Ovary (tissue), 7 donors: ENCODE measurements at regions not wholly inside any gene's neighbourhood (a gene's known extent, or its start where the extent isn't known, plus 50 kb on each side); places are given as distances from the start of the nearest gene placed in this dataset.

ENCODE experiments used
- DNase-seq, 5 donors: peaks; one replicate each; pipeline ENCODE4 v3.0.0-alpha.2; 2019 to 2020
- H3K27ac ChIP-seq, 2 donors: fragments of 200-600 bp; one replicate each; pipeline versions ENCODE4 v1.5.1 to v1.8.0; 2019 to 2022
- H3K27me3 ChIP-seq: fragments of 200-600 bp; one replicate; pipeline ENCODE4 v1.8.0; 2022
- H3K36me3 ChIP-seq: fragments of 200-600 bp; sonication (generic); one replicate; pipeline ENCODE4 v1.5.1; 2019
- H3K4me1 ChIP-seq: one replicate; pipeline ENCODE4 v1.8.1; 2013; ENCODE audit warnings: mild to moderate bottlenecking, moderate library complexity; ENCODE audit not compliant: insufficient read depth
- H3K4me3 ChIP-seq: fragments of 200-600 bp; sonication (generic); one replicate; pipeline ENCODE4 v1.5.1; 2017
- H3K9me3 ChIP-seq, 2 donors: fragments of 200-600 bp in 1 of 2; sonication (generic) in 1 of 2; one replicate each; pipeline versions ENCODE4 v1.5.1 to v1.8.1; 2013 to 2019; ENCODE audit warnings: mild to moderate bottlenecking in 1 of 2, moderate library complexity in 1 of 2
- EP300 ChIP-seq: sonication (generic); formaldehyde crosslinking; IDR thresholded peaks from one replicate; pipeline ENCODE4 v1.6.1; 2017; ENCODE audit warnings: antibody characterized with exemption
- POLR2A ChIP-seq: fragments of 450-650 bp; IDR thresholded peaks from one replicate; pipeline ENCODE4 v1.6.1; 2017; ENCODE audit warnings: antibody characterized with exemption, mild to moderate bottlenecking, moderate library complexity
- WGBS, 3 donors: extraction: QIAGEN DNeasy Blood & Tissue Kit in 1 of 3; methylation state at CpG; one replicate each; pipeline versions ENCODE4 v1.1.5 to v1.1.7; 2013 to 2017; 5-methylcytosine and 5-hydroxymethylcytosine counted together
- intact Hi-C, 4 donors: fragments of 100-400 bp; cut with DNase I; formaldehyde crosslinking; loops; one replicate each; pipeline versions ENCODE4 v1.11.0 to v1.15.1; 2022 to 2023
- TF ChIP-seq, protein P1 (sequence below), 3 donors: fragments of 450-650 bp in 2 of 3; fragments of 200-600 bp in 1 of 3; IDR thresholded peaks; one replicate each; pipeline versions ENCODE4 v1.5.1 to v1.8.0; 2016 to 2022; ENCODE audit warnings: antibody characterized with exemption in 3 of 3, mild to moderate bottlenecking in 1 of 3
- donor health status: DM: no; HTN: no; CAD: no; lungs with moderate emphysema.
- donor health status: DM: no; HTN: no; CAD: no.
- donor health status: Bipolar disorder and iron deficiency.
- donor health status: DM: no; HTN: no; CAD: no.
- donor health status: DM: yes; HTN: yes; CAD: no.

DNA sequence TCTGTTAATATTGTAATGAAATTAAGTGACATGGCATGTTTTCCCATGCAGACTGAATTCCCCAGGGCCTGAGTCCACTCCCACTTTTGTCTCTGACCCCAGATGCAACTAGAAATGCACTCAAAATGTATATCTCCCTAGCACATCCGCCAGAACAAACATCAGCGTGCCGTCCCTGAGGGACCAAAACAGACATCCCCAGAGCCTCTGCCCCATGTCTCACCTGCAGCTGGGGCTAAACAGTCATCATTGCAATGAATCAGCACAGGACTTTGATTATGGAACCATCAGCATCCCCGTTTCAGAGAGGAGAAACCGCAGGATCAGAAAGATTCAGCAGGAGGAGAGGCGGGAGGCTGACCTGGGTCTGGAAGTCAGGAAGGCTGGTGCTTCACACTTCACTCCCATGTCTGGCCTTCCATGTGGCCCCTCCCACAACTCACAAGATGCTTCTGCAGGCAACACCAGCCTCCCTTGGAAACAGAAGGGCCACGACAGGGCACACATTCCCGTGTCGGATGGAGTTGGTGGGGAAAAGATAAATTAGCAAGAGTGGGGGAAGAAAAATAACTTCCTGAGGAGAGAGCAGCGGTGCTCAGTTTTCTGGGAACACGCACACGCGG lies 130.6 kb upstream of the VSTM2B start:
- no peaks in the 10 kb centered on the region for H3K36me3 ChIP-seq
- no peaks in the 10 kb centered on the region for H3K4me1 ChIP-seq
- no peak overlapping the region for H3K27ac ChIP-seq
- no peaks in the 10 kb centered on the region for H3K9me3 ChIP-seq
- intact Hi-C loops = no loop called here
- H3K4me3 ChIP-seq = no peak overlapping the region
- DNase-seq = no peak
- WGBS, 3 donors = 31 to 51% (median 33%) methylated on average over 13 of the region's 13 CpGs
- TF ChIP-seq EP300 = no peak
- TF ChIP-seq, protein P1, sequence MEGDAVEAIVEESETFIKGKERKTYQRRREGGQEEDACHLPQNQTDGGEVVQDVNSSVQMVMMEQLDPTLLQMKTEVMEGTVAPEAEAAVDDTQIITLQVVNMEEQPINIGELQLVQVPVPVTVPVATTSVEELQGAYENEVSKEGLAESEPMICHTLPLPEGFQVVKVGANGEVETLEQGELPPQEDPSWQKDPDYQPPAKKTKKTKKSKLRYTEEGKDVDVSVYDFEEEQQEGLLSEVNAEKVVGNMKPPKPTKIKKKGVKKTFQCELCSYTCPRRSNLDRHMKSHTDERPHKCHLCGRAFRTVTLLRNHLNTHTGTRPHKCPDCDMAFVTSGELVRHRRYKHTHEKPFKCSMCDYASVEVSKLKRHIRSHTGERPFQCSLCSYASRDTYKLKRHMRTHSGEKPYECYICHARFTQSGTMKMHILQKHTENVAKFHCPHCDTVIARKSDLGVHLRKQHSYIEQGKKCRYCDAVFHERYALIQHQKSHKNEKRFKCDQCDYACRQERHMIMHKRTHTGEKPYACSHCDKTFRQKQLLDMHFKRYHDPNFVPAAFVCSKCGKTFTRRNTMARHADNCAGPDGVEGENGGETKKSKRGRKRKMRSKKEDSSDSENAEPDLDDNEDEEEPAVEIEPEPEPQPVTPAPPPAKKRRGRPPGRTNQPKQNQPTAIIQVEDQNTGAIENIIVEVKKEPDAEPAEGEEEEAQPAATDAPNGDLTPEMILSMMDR (IDR thresholded peaks at IDR 0.05) = no peak
- no peak for TF ChIP-seq POLR2A
- no peaks in the 10 kb centered on the region for H3K27me3 ChIP-seq

DNA sequence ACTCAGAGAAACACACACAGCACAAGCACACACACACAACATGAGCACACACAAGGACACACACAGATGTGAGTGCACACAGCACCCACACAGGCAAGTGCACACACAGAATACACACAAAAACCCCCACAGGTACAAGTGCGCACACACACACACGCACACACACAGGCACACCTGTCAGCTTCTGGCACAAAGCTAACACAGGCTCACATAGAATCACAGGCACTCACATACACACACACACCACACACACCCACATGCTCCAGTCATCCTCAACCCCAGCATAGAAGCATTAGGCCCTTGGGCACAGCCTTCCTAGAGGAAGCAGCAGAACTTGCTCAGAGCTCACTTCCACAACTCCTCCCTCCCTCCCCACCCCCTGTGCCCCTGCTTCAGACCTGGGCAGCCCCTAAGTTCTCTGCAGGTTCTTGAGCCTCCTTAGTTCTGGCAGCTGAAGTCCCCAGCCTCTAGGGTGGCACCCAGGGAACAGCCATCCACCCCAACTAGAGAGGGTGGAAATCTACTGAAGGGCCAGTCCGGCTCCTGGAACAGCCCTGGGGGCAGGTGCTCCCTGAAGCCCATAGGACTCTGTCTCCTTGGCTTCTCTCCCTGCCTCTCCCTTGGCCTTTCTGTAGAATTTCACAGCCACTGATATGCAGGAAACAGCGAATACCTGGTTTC lies 129.9 kb upstream of the VSTM2B start:
- intact Hi-C loops = no loop called here
- DNase-seq = no peak
- Histone ChIP-seq H3K36me3 (no peaks in the 10 kb centered on the region), H3K4me3 (no peak overlapping the region), H3K4me1 (no peaks in the 10 kb centered on the region), H3K27me3 (no peaks in the 10 kb centered on the region), H3K9me3 (no peaks in the 10 kb centered on the region), H3K27ac (no peak overlapping the region)
- WGBS, 3 donors = 92 to 100% (median 95%) methylated on average over 4 of the region's 4 CpGs
- TF ChIP-seq POLR2A (no peak), EP300 (no peak)
- TF ChIP-seq, protein P1 (IDR thresholded peaks at IDR 0.05) = no peak

DNA sequence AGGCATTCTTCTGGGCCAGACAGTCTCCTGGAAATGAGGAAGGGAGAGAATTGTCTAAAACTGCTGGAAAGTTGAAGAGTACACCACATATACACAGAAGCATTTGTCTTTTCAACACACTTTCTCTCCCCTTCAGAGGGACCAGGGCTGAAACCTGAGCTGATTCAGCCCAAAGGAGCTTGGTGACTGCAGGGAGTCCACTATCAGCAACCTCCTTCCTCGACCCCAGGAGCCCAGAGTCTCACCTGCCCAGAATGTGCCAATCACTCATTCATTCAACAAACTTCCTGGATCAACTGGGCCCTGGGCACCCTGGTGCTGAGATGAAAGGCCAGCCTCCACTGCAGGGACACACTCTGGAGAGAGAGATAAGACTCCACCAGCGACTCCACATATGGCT lies 128.9 kb upstream of the VSTM2B start:
- TF ChIP-seq, protein P1 (IDR thresholded peaks at IDR 0.05) = no peak
- TF ChIP-seq POLR2A (no peak), EP300 (no peak)
- Histone ChIP-seq H3K27me3 (no peaks in the 10 kb centered on the region), H3K9me3 (no peaks in the 10 kb centered on the region), H3K4me3 (no peak overlapping the region), H3K4me1 (no peaks in the 10 kb centered on the region), H3K27ac (no peak overlapping the region), H3K36me3 (no peaks in the 10 kb centered on the region)
- intact Hi-C loops = no loop called here
- 26 to 30% (median 29%) methylated on average over 2 of the region's 2 CpGs for WGBS, 3 donors
- no peak for DNase-seq

DNA sequence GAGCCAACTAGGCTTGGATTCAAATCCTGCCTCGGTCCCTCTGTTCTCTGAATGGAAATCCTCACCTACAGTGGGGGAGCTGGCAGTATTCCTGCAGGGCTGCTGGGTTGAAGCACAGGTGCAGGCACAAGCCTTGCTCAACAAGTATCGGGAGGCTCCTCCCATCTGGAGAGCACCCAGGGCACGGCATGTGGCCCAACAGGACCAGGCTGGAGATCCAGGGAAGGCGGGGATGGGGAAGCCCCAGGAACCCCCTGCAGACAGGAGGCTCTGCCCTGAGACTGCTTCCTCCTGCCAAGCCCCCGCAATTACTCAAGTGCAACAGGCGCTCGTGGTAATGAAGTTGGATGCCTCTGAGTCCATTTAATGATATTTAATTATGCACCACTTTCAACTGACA lies 128.0 kb upstream of the VSTM2B start:
- intact Hi-C loops = no loop called here
- H3K4me1 ChIP-seq = no peaks in the 10 kb centered on the region
- H3K27ac ChIP-seq = no peak overlapping the region
- H3K36me3 ChIP-seq = no peaks in the 10 kb centered on the region
- WGBS, 3 donors = 56 to 65% (median 57%) methylated on average over 7 of the region's 7 CpGs
- H3K9me3 ChIP-seq = no peaks in the 10 kb centered on the region
- no peak overlapping the region for H3K4me3 ChIP-seq
- no peak for TF ChIP-seq POLR2A
- no peak for TF ChIP-seq EP300
- H3K27me3 ChIP-seq = no peaks in the 10 kb centered on the region
- no peak for DNase-seq

DNA sequence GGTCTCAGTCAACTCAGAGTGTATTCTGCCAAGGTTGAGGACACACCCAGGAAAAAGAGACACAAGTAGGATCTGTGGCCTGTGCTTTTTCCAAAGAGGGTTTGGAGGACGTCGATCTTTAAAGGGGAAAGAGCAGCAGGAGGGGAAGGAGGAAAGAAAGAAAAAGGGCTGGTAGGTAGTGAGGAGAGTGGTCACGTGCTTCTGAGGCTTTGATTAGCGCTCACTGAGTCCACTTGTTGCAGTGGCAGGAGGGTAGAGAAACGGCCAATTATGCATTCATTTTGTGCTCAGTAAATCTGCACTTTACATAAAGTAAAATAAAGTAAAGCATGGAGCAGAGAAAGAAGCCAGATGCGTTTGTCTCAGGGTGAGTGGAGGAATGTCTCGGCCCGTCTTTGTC lies 126.0 kb upstream of the VSTM2B start:
- H3K4me3 ChIP-seq = no peak overlapping the region
- H3K9me3 ChIP-seq = no peaks in the 10 kb centered on the region
- no peaks in the 10 kb centered on the region for H3K36me3 ChIP-seq
- no peaks in the 10 kb centered on the region for H3K27me3 ChIP-seq
- H3K27ac ChIP-seq = no peak overlapping the region
- H3K4me1 ChIP-seq = no peaks in the 10 kb centered on the region
- intact Hi-C loops = no loop called here
- DNase-seq = no peak
- TF ChIP-seq EP300 (no peak), POLR2A (no peak)
- TF ChIP-seq, protein P1 (IDR thresholded peaks at IDR 0.05) = no peak
- WGBS, 3 donors = 62 to 72% (median 66%) methylated on average over 8 of the region's 8 CpGs
